Aorta (tissue), 5 donors: ENCODE measurements at regions not wholly inside any gene's neighbourhood (a gene's known extent, or its start where the extent isn't known, plus 50 kb on each side); places are given as distances from the start of the nearest gene placed in this dataset.

Experiments used
- ATAC-seq: fragments of 200-7000 bp; cut with Tn5 transposase; one replicate; pipeline ENCODE4 v1.9.1; 2022; ENCODE audit warnings: moderate library complexity; ENCODE audit not compliant: low FRiP score
- DNase-seq, 2 donors: peaks; one replicate each; pipeline ENCODE4 v3.0.0-alpha.2; 2020
- H3K27ac ChIP-seq, 2 donors: one replicate each; pipeline ENCODE4 v1.5.1; 2013; ENCODE audit warnings: low read length in 2 of 2, mild to moderate bottlenecking in 2 of 2, moderate library complexity in 2 of 2, control low read depth in 1 of 2, inconsistent platforms in 1 of 2, low read depth in 1 of 2
- H3K27me3 ChIP-seq, 2 donors: one replicate each; pipeline ENCODE4 v1.6.1; 2013; ENCODE audit warnings: control low read depth in 1 of 2, low read length in 1 of 2, mild to moderate bottlenecking in 1 of 2, moderate library complexity in 1 of 2; ENCODE audit not compliant: insufficient read depth in 2 of 2, control insufficient read depth in 1 of 2
- H3K36me3 ChIP-seq, 2 donors: one replicate each; pipeline ENCODE4 v1.6.1; 2013; ENCODE audit warnings: control low read depth in 1 of 2, low read length in 1 of 2, mild to moderate bottlenecking in 1 of 2; ENCODE audit not compliant: insufficient read depth in 2 of 2, control insufficient read depth in 1 of 2
- H3K4me1 ChIP-seq, 2 donors: one replicate each; pipeline ENCODE4 v1.6.1; 2013; ENCODE audit warnings: low read length in 2 of 2, control low read depth in 1 of 2, mild to moderate bottlenecking in 1 of 2, moderate library complexity in 1 of 2; ENCODE audit not compliant: insufficient read depth in 2 of 2, control insufficient read depth in 1 of 2
- H3K4me3 ChIP-seq, 2 donors: one replicate each; pipeline ENCODE4 v1.5.1; 2013; ENCODE audit warnings: low read length in 2 of 2, control low read depth in 1 of 2, mild to moderate bottlenecking in 1 of 2
- H3K9me3 ChIP-seq: one replicate; pipeline ENCODE4 v1.6.1; 2013; ENCODE audit warnings: mild to moderate bottlenecking, low read length; ENCODE audit not compliant: control insufficient read depth
- WGBS, 2 donors: extraction: QIAGEN DNeasy Blood & Tissue Kit; methylation state at CpG; one replicate each; pipeline ENCODE4 v1.1.7; 2013; 5-methylcytosine and 5-hydroxymethylcytosine counted together
- intact Hi-C, 2 donors: fragments of 100-400 bp; cut with DNase I; formaldehyde crosslinking; loops; one replicate each; pipeline versions ENCODE4 v1.14.2 to v1.15.0; 2022
- donor health status: healthy with polysubstance abuse.
- donor health status: Bipolar disorder and iron deficiency.
- donor health status: DM: no; HTN: no; CAD: no.
- donor health status: DM: no; HTN: no; CAD: no.
- donor health status: DM: yes; HTN: yes; CAD: no.

DNA sequence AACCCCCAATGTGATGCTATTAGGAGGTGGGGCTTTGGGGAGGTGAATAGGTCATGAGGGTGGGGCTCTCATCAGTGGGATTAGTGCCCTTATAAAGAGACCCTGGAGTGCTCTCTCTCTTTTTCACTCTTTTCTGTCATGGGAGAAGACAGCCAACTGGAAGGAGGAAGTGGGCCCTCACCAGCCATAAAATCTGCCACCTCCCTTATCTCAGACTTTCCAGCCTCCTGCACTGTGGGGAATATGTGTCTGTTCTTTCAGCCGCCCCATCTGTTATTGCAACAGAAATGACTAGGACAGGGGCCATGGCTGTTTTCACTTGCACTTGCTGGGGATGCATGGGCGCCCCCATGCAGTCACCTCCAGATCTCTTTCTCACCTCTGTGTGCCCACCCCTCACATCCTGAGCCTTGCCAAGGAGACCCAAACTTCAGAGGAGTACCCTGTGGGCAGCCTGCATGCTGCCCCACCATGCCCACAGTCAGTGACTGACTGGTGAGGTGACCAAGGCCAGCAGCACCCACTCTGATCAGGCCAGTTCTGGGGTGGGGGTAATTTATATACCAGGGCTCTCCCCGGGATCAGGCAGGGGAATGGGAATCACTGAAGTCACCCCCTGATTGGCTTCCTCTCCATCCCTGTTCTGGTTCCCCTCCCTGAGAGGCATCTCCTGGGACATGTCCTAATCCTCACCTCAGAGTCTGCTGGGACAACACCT lies 118.4 kb downstream of the ANKRD60 start:
- intact Hi-C loops: loop anchor here in 1 of 2 donors (5.0 to 10.0 kb wide), 2 partner anchors 37 to 65 kb away; no protein-coding TSS in a partner anchor
- DNase-seq (no peak), ATAC-seq (no peak)
- Histone ChIP-seq H3K9me3 (no peaks in the 10 kb centered on the region), H3K4me3 (no peak overlapping the region), H3K27ac (peak overlapping the region in 1 of 2 donors; percentile 37), H3K36me3 (no peaks in the 10 kb centered on the region), H3K4me1 (peaks cover 2 to 3% of the 10 kb centered on the region in 2 donors), H3K27me3 (no peaks in the 10 kb centered on the region)
- WGBS, 2 donors: 98% methylated on average over 3 of the region's 3 CpGs

GRCh38 chr20:58109126-58109880 lies 119.2 kb downstream of the ANKRD60 start:
- intact Hi-C loops: no loop called here
- ATAC-seq (no peak), DNase-seq (no peak)
- Histone ChIP-seq H3K4me1 (peaks cover 2 to 3% of the 10 kb centered on the region in 2 donors), H3K27ac (peak overlapping the region in 1 of 2 donors; percentile 46), H3K27me3 (no peaks in the 10 kb centered on the region), H3K9me3 (no peaks in the 10 kb centered on the region), H3K4me3 (no peak overlapping the region), H3K36me3 (no peaks in the 10 kb centered on the region)
- WGBS, 2 donors: 74 to 75% methylated on average over 4 of the region's 4 CpGs

GRCh38 chr20:58107533-58107932 lies 120.9 kb downstream of the ANKRD60 start:
- Histone ChIP-seq H3K4me1 (peaks cover 2 to 3% of the 10 kb centered on the region in 2 donors), H3K4me3 (no peak overlapping the region), H3K27me3 (no peaks in the 10 kb centered on the region), H3K36me3 (no peaks in the 10 kb centered on the region), H3K27ac (no peak overlapping the region), H3K9me3 (no peaks in the 10 kb centered on the region)
- WGBS, 2 donors: 91 to 100% methylated on average over 1 of the region's 1 CpG
- ATAC-seq (no peak), DNase-seq (no peak)
- intact Hi-C loops: no loop called here

DNA sequence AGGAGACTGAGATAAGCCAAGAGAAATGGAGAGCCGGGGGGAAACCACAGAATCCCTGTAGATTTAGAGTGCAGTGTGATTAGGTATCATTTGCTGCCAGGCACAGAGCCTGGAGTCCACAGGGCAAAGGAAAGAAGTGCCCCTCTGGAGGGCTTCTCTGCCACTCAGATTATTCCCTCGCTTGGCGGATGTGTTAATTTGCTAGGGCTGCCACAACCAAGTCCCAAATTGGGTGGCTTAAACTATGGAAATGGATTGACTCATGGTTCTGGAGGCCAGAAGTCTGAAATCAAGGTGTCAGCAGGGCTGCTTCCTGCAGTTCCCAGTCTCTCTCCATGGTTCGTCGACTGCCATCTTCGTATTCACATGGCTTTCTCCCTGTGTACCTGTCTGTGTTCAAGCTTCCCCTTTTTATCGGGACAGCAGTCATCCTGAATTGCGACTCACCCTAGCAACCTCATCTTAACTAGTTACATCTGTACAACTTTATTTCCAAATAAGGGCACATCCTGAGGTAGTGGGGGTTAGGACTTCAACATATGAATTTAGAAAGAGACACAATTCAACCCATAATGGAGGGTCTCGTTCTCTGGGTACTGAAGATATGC lies 122.2 kb downstream of the ANKRD60 start:
- Histone ChIP-seq H3K27me3 (no peaks in the 10 kb centered on the region), H3K36me3 (no peaks in the 10 kb centered on the region), H3K27ac (no peak overlapping the region), H3K4me3 (no peak overlapping the region), H3K9me3 (no peaks in the 10 kb centered on the region), H3K4me1 (peaks cover 0 to 2% of the 10 kb centered on the region in 2 donors)
- intact Hi-C loops: no loop called here
- DNase-seq (no peak), ATAC-seq (no peak)
- 90% methylated on average over 9 of the region's 9 CpGs for WGBS, 2 donors

DNA sequence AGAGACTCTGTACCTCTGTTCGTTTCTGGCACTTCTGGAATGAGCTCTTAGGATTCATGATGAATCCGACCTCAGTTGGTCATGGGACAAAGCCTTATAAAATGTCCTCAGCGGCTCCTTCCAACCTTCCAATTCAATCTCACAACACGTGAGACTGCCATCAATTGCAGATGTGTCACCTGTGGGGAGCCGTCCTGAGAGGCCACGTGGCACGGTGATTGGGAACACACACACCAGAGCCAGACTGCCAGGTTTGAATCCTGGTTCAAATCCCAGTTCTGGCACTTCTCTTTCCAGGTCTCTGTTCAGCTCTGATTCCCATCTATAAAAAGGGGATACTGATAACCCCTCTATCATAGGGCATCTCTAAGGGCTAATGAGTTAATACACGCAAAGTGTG lies 124.5 kb downstream of the ANKRD60 start:
- ATAC-seq: no peak
- Histone ChIP-seq H3K27ac (no peak overlapping the region), H3K4me1 (no peaks in the 10 kb centered on the region), H3K27me3 (no peaks in the 10 kb centered on the region), H3K9me3 (no peaks in the 10 kb centered on the region), H3K36me3 (no peaks in the 10 kb centered on the region), H3K4me3 (no peak overlapping the region)
- intact Hi-C loops: no loop called here
- DNase-seq: no peak
- WGBS, 2 donors: 92 to 95% methylated on average over 8 of the region's 8 CpGs

- Histone ChIP-seq H3K36me3 (no peaks in the 10 kb centered on the region), H3K4me1 (no peaks in the 10 kb centered on the region), H3K27ac (no peak overlapping the region), H3K4me3 (no peak overlapping the region), H3K27me3 (no peaks in the 10 kb centered on the region), H3K9me3 (no peaks in the 10 kb centered on the region)
- 96 to 97% methylated on average over 6 of the region's 6 CpGs for WGBS, 2 donors
- no peak for DNase-seq
- intact Hi-C loops: no loop called here
- no peak for ATAC-seq
Observed at GRCh38 chr20:58103517-58103904, 124.9 kb downstream of the ANKRD60 start.

- Histone ChIP-seq H3K4me3 (no peak overlapping the region), H3K27ac (no peak overlapping the region), H3K27me3 (no peaks in the 10 kb centered on the region), H3K9me3 (no peaks in the 10 kb centered on the region), H3K4me1 (no peaks in the 10 kb centered on the region), H3K36me3 (no peaks in the 10 kb centered on the region)
- ATAC-seq (no peak), DNase-seq (no peak)
- 91 to 92% methylated on average over 7 of the region's 7 CpGs for WGBS, 2 donors
- intact Hi-C loops: no loop called here
Observed at GRCh38 chr20:58102744-58103516, 125.5 kb downstream of the ANKRD60 start.

DNA sequence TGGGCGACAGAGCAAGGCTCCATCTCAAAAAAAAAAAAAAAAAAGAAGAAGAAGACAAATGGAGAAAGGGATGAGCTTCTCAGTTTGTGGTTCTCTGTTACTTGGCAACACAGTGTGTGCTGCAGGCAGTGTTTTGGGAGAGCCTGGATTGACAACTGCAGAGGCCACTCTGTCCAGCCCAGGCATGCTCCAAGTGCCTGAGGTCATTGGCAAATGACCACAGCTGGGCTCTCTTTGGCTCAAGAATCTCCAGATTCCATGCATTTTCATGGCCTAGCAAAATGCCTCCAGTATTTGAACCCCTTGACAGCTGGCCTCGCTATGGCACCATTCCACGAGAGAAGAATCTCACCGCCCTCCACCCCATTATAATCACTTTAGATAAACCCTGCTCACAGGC lies 126.2 kb downstream of the ANKRD60 start:
- no peaks in the 10 kb centered on the region for H3K36me3 ChIP-seq
- H3K27ac ChIP-seq: no peak overlapping the region
- H3K4me1 ChIP-seq: no peaks in the 10 kb centered on the region
- intact Hi-C loops: no loop called here
- 92 to 95% methylated on average over 4 of the region's 4 CpGs for WGBS, 2 donors
- H3K9me3 ChIP-seq: no peaks in the 10 kb centered on the region
- no peak for ATAC-seq
- no peak for DNase-seq
- H3K27me3 ChIP-seq: no peaks in the 10 kb centered on the region
- H3K4me3 ChIP-seq: no peak overlapping the region
